ENCODE measurements at regions not wholly inside any gene's neighbourhood (a gene's known extent, or its start where the extent isn't known, plus 50 kb on each side); places are given as distances from the start of the nearest gene placed in this dataset.

DNA sequence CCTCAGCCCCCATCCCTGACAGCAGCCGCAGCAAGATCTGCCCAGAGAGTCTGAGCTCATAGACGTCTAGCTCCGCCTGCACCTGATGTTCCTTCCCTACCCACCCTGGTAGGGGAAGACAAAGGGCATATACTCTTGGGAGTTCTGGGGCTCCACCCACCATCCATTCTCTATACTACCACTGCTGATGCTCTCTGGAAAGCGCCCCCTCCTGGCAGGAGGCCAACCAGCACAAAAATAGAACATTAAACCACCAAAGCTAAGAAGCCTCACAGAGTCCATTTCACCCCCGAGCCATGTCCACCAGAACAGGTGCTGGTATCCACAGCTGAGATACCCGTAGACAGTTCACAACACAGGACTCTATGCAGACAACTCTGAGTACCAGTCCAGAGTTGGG lies 662.6 kb upstream of the FAM98A start:
- WGBS, 2 donors = 80 to 92% methylated on average over 6 of the region's 6 CpGs

DNA sequence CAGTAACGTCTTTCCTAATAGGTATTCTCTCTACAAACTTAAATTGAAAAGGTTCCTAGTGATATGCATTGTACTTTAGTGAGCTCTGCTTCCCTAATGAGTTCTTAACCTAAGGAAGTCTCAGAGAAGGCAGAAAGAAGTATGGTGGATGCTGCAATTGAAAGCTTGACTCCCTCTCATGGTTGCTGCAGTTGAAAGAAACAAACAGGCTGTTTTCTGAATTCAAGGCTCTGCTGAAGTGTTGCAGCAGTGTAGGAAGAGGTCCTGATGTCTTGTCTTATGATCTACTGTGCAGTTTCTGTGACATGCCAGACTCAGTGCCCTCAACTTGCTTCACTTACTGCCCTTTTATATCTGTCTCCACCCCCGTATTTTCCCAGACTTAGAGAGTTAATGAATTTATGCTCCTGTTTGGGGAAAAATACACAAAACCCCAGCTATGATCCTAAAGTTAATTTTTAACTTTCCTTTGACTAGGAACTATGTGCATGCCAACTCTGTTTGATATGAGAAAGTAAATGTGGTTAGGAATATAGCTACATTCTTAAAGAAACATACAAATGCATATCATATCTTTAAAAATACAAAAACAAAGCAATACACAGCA lies 655.3 kb upstream of the FAM98A start:
- DNase-seq (peak in 2 of 3 donors; percentile 21 to 36), ATAC-seq (ENCODE audit: insufficient read depth, low FRiP score) (no peak)
- Histone ChIP-seq H3K27ac (ENCODE audit: low read depth in 1 of 2, low read length in 1 of 2) (no peak overlapping the region), H3K27me3 (ENCODE audit: control insufficient read depth in 3 of 3, insufficient read depth in 3 of 3, low read length in 2 of 3) (no peaks in the 10 kb centered on the region), H3K9me3 (ENCODE audit: control insufficient read depth in 4 of 4, insufficient read depth in 3 of 4, low read length in 3 of 4) (no peaks in the 10 kb centered on the region), H3K4me3 (no peak overlapping the region), H3K4me1 (ENCODE audit: control insufficient read depth in 5 of 5, insufficient read depth in 5 of 5, low read length in 5 of 5) (peaks cover 0 to 3% (median 0%) of the 10 kb centered on the region in 5 donors), H3K36me3 (ENCODE audit: control insufficient read depth in 4 of 4, insufficient read depth in 4 of 4, low read length in 4 of 4) (no peaks in the 10 kb centered on the region), H3K9ac (ENCODE audit: insufficient read depth in 1 of 2, low read length in 2 of 2) (no peak overlapping the region)
- TF ChIP-seq, protein P1, sequence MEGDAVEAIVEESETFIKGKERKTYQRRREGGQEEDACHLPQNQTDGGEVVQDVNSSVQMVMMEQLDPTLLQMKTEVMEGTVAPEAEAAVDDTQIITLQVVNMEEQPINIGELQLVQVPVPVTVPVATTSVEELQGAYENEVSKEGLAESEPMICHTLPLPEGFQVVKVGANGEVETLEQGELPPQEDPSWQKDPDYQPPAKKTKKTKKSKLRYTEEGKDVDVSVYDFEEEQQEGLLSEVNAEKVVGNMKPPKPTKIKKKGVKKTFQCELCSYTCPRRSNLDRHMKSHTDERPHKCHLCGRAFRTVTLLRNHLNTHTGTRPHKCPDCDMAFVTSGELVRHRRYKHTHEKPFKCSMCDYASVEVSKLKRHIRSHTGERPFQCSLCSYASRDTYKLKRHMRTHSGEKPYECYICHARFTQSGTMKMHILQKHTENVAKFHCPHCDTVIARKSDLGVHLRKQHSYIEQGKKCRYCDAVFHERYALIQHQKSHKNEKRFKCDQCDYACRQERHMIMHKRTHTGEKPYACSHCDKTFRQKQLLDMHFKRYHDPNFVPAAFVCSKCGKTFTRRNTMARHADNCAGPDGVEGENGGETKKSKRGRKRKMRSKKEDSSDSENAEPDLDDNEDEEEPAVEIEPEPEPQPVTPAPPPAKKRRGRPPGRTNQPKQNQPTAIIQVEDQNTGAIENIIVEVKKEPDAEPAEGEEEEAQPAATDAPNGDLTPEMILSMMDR (IDR thresholded peaks at IDR 0.05; ENCODE audit: control extremely low read depth, extremely low read depth) = no peak
- 59 to 73% methylated on average over 2 of the region's 2 CpGs for WGBS, 2 donors

More for the DNA sequence above, 662.6 kb upstream of the FAM98A start:
- Histone ChIP-seq H3K36me3 (ENCODE audit: control insufficient read depth in 4 of 4, insufficient read depth in 4 of 4, low read length in 4 of 4) (no peaks in the 10 kb centered on the region), H3K9ac (ENCODE audit: insufficient read depth in 1 of 2, low read length in 2 of 2) (no peak overlapping the region), H3K27ac (ENCODE audit: low read depth in 1 of 2, low read length in 1 of 2) (no peak overlapping the region), H3K4me3 (no peak overlapping the region), H3K27me3 (ENCODE audit: control insufficient read depth in 3 of 3, insufficient read depth in 3 of 3, low read length in 2 of 3) (no peaks in the 10 kb centered on the region), H3K4me1 (ENCODE audit: control insufficient read depth in 5 of 5, insufficient read depth in 5 of 5, low read length in 5 of 5) (no peaks in the 10 kb centered on the region), H3K9me3 (ENCODE audit: control insufficient read depth in 4 of 4, insufficient read depth in 3 of 4, low read length in 3 of 4) (no peaks in the 10 kb centered on the region)
- TF ChIP-seq, protein P1 (IDR thresholded peaks at IDR 0.05; ENCODE audit: control extremely low read depth, extremely low read depth) = no peak
- ATAC-seq (ENCODE audit: insufficient read depth, low FRiP score) (no peak), DNase-seq (no peak)

DNA sequence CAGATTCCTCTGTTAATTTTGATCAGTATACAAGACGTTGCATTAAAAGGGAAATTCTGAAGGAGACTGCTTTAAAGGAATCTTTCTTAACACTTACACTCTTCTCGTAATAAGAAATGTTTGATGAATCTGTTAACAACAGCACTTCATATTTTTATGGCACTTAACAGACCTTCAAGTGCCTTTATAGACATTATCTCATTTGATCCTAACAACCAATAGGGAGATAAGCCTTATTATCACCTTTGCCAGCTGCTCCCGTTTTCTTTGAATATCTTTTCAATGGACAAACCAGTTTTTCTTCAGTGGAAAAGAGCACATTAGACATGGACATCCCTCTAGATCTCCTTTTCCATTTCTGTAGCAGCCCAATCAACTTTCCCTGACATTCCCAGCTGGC lies 653.0 kb upstream of the FAM98A start:
- H3K36me3 ChIP-seq (ENCODE audit: control insufficient read depth in 4 of 4, insufficient read depth in 4 of 4, low read length in 4 of 4) = no peaks in the 10 kb centered on the region
- H3K9me3 ChIP-seq (ENCODE audit: control insufficient read depth in 4 of 4, insufficient read depth in 3 of 4, low read length in 3 of 4) = no peaks in the 10 kb centered on the region
- H3K27me3 ChIP-seq (ENCODE audit: control insufficient read depth in 3 of 3, insufficient read depth in 3 of 3, low read length in 2 of 3) = no peaks in the 10 kb centered on the region
- ATAC-seq (ENCODE audit: insufficient read depth, low FRiP score) (no peak), DNase-seq (no peak)
- H3K4me3 ChIP-seq = no peak overlapping the region
- TF ChIP-seq, protein P1 (IDR thresholded peaks at IDR 0.05; ENCODE audit: control extremely low read depth, extremely low read depth) = no peak
- no peak overlapping the region for H3K9ac ChIP-seq (ENCODE audit: insufficient read depth in 1 of 2, low read length in 2 of 2)
- H3K4me1 ChIP-seq (ENCODE audit: control insufficient read depth in 5 of 5, insufficient read depth in 5 of 5, low read length in 5 of 5) = peaks cover 0 to 3% (median 0%) of the 10 kb centered on the region in 5 donors
- no peak overlapping the region for H3K27ac ChIP-seq (ENCODE audit: low read depth in 1 of 2, low read length in 1 of 2)
- WGBS, 2 donors = 40 to 64% methylated on average over 3 of the region's 3 CpGs

DNA sequence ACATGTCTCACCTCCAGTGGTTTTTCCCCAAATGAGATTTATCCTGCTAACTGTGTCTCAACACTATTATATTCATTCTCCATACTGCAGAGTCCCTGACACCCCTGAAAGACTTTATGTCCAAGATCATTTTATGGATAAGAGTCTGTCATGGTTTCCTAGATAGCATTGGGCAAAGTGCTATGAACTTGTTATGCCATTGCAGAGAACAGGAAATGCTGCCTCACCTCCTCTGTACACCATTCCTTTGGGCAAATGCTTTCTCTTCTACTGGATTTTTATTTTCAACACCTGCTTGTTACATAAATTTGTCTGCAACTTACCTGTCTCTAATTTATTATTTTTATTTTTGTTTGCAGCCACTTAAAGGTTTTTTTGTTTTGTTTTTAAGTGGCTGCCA lies 652.5 kb upstream of the FAM98A start:
- ATAC-seq (ENCODE audit: insufficient read depth, low FRiP score) = no peak
- Histone ChIP-seq H3K4me3 (no peak overlapping the region), H3K27ac (ENCODE audit: low read depth in 1 of 2, low read length in 1 of 2) (no peak overlapping the region), H3K27me3 (ENCODE audit: control insufficient read depth in 3 of 3, insufficient read depth in 3 of 3, low read length in 2 of 3) (no peaks in the 10 kb centered on the region), H3K9me3 (ENCODE audit: control insufficient read depth in 4 of 4, insufficient read depth in 3 of 4, low read length in 3 of 4) (no peaks in the 10 kb centered on the region), H3K36me3 (ENCODE audit: control insufficient read depth in 4 of 4, insufficient read depth in 4 of 4, low read length in 4 of 4) (no peaks in the 10 kb centered on the region), H3K4me1 (ENCODE audit: control insufficient read depth in 5 of 5, insufficient read depth in 5 of 5, low read length in 5 of 5) (peaks cover 0 to 3% (median 0%) of the 10 kb centered on the region in 5 donors), H3K9ac (ENCODE audit: insufficient read depth in 1 of 2, low read length in 2 of 2) (no peak overlapping the region)
- TF ChIP-seq, protein P1 (IDR thresholded peaks at IDR 0.05; ENCODE audit: control extremely low read depth, extremely low read depth) = no peak
- no peak for DNase-seq

All from lung (tissue), 11 donors.